ENCODE measurements at regions not wholly inside any gene's neighbourhood (a gene's known extent, or its start where the extent isn't known, plus 50 kb on each side); places are given as distances from the start of the nearest gene placed in this dataset.
A peak's percentile ranks its signal among the peaks of the same experiment; 100 is the strongest.

GRCh38 chr6:41426438-41426851 lies 91.0 kb downstream of the NCR2 start:
- no peaks in the 10 kb centered on the region for H3K9me3 ChIP-seq
- no peak for DNase-seq (ENCODE audit: low spot score in 2 of 2)
- WGBS: 41% methylated on average over 16 of the region's 16 CpGs
- peaks cover 46% of the 10 kb centered on the region for H3K4me1 ChIP-seq
- H3K27me3 ChIP-seq: peaks cover 12% of the 10 kb centered on the region
- TF ChIP-seq CTCF (IDR thresholded peaks at IDR 0.05) (no peak), POLR2A (IDR thresholded peaks at IDR 0.05) (no peak), EP300 (IDR thresholded peaks at IDR 0.05) (no peak), POLR2AphosphoS5 (IDR thresholded peaks at IDR 0.05) (no peak)
- H3K36me3 ChIP-seq: no peaks in the 10 kb centered on the region
- H3K27ac ChIP-seq: no peak overlapping the region
- H3K4me3 ChIP-seq: no peak overlapping the region

- WGBS: 53% methylated on average over 20 of the region's 30 CpGs
These were observed 91.7 kb downstream of the NCR2 start for GRCh38 chr6:41426888-41427641.

GRCh38 chr6:41427642-41428335 lies 92.4 kb downstream of the NCR2 start:
- Histone ChIP-seq H3K9me3 (no peaks in the 10 kb centered on the region), H3K27ac (peak overlapping the region; percentile 70), H3K27me3 (peaks cover 12% of the 10 kb centered on the region), H3K36me3 (no peaks in the 10 kb centered on the region), H3K4me3 (peak overlapping the region; percentile 57), H3K4me1 (peaks cover 46% of the 10 kb centered on the region)
- TF ChIP-seq CTCF (IDR thresholded peaks at IDR 0.05): peak in 1 of 2 donors; percentile 18
- TF ChIP-seq POLR2A (IDR thresholded peaks at IDR 0.05): no peak
- no peak for TF ChIP-seq EP300 (IDR thresholded peaks at IDR 0.05)
- no peak for TF ChIP-seq POLR2AphosphoS5 (IDR thresholded peaks at IDR 0.05)
- no peak for DNase-seq (ENCODE audit: low spot score in 2 of 2)
- no CpG with 5 or more reads among the region's 71 CpGs for WGBS

More at GRCh38 chr6:41426888-41427641, 91.7 kb downstream of the NCR2 start:
- Histone ChIP-seq H3K9me3 (no peaks in the 10 kb centered on the region), H3K27me3 (peaks cover 12% of the 10 kb centered on the region), H3K36me3 (no peaks in the 10 kb centered on the region), H3K4me1 (peaks cover 46% of the 10 kb centered on the region), H3K27ac (no peak overlapping the region), H3K4me3 (peak overlapping the region; percentile 57)
- TF ChIP-seq POLR2A (IDR thresholded peaks at IDR 0.05) (no peak), CTCF (IDR thresholded peaks at IDR 0.05) (no peak), EP300 (IDR thresholded peaks at IDR 0.05) (no peak), POLR2AphosphoS5 (IDR thresholded peaks at IDR 0.05) (no peak)
- DNase-seq (ENCODE audit: low spot score in 2 of 2): no peak

GRCh38 chr6:41428336-41428995 lies 93.1 kb downstream of the NCR2 start:
- Histone ChIP-seq H3K4me1 (peaks cover 46% of the 10 kb centered on the region), H3K36me3 (no peaks in the 10 kb centered on the region), H3K9me3 (no peaks in the 10 kb centered on the region), H3K27ac (peak overlapping the region; percentile 70), H3K4me3 (peak overlapping the region; percentile 57), H3K27me3 (peaks cover 12% of the 10 kb centered on the region)
- no peak for DNase-seq (ENCODE audit: low spot score in 2 of 2)
- 7% methylated on average over 13 of the region's 35 CpGs for WGBS
- no peak for TF ChIP-seq CTCF (IDR thresholded peaks at IDR 0.05)
- no peak for TF ChIP-seq POLR2A (IDR thresholded peaks at IDR 0.05)
- TF ChIP-seq POLR2AphosphoS5 (IDR thresholded peaks at IDR 0.05): no peak
- TF ChIP-seq EP300 (IDR thresholded peaks at IDR 0.05): no peak

GRCh38 chr6:41428996-41429421 lies 93.6 kb downstream of the NCR2 start:
- Histone ChIP-seq H3K27me3 (peaks cover 12% of the 10 kb centered on the region), H3K9me3 (no peaks in the 10 kb centered on the region), H3K27ac (no peak overlapping the region), H3K4me3 (no peak overlapping the region), H3K4me1 (peaks cover 46% of the 10 kb centered on the region), H3K36me3 (no peaks in the 10 kb centered on the region)
- DNase-seq (ENCODE audit: low spot score in 2 of 2): no peak
- 11% methylated on average over 5 of the region's 5 CpGs for WGBS
- no peak for TF ChIP-seq CTCF (IDR thresholded peaks at IDR 0.05)
- TF ChIP-seq POLR2A (IDR thresholded peaks at IDR 0.05): no peak
- TF ChIP-seq POLR2AphosphoS5 (IDR thresholded peaks at IDR 0.05): no peak
- no peak for TF ChIP-seq EP300 (IDR thresholded peaks at IDR 0.05)

Measured in suprapubic skin (tissue), 4 donors.